Effector memory CD4-positive, alpha-beta T cell (primary cell): ENCODE measurements at regions not wholly inside any gene's neighbourhood (a gene's known extent, or its start where the extent isn't known, plus 50 kb on each side); places are given as distances from the start of the nearest gene placed in this dataset.
"Not testable (repeated sequence)": the region's sequence is repeated elsewhere in the genome, so short reads cannot be mapped to it uniquely, and the experiment has no call there.

Source experiments
- DNase-seq, 3 donors: peaks; one replicate each; pipeline ENCODE4 v3.0.0-alpha.2; 2020
- H3K27ac ChIP-seq: 2 replicates; pipeline ENCODE4 v1.7.0; 2013; ENCODE audit warnings: mild to moderate bottlenecking, low read length, moderate library complexity; ENCODE audit not compliant: insufficient read depth, poor library complexity, severe bottlenecking
- H3K27me3 ChIP-seq: replicated peaks from 2 replicates; pipeline ENCODE4 v1.7.0; 2013; ENCODE audit warnings: mild to moderate bottlenecking, low read length; ENCODE audit not compliant: insufficient read depth, control insufficient read depth, poor library complexity, severe bottlenecking
- H3K36me3 ChIP-seq: 2 replicates; pipeline ENCODE4 v1.7.0; 2013; ENCODE audit warnings: mild to moderate bottlenecking, low read length, moderate library complexity; ENCODE audit not compliant: control insufficient read depth, insufficient read depth
- H3K4me1 ChIP-seq: 2 replicates; pipeline ENCODE4 v1.7.0; 2013; ENCODE audit warnings: low read length, mild to moderate bottlenecking; ENCODE audit not compliant: control insufficient read depth, insufficient read depth, poor library complexity, severe bottlenecking
- H3K4me3 ChIP-seq: 2 replicates; pipeline ENCODE4 v1.7.0; 2013; ENCODE audit warnings: low read length, low read depth, mild to moderate bottlenecking; ENCODE audit not compliant: insufficient read depth, poor library complexity, severe bottlenecking
- H3K9me3 ChIP-seq: 2 replicates; pipeline ENCODE4 v1.7.0; 2013; ENCODE audit warnings: mild to moderate bottlenecking, low read length, moderate library complexity; ENCODE audit not compliant: control insufficient read depth

DNA sequence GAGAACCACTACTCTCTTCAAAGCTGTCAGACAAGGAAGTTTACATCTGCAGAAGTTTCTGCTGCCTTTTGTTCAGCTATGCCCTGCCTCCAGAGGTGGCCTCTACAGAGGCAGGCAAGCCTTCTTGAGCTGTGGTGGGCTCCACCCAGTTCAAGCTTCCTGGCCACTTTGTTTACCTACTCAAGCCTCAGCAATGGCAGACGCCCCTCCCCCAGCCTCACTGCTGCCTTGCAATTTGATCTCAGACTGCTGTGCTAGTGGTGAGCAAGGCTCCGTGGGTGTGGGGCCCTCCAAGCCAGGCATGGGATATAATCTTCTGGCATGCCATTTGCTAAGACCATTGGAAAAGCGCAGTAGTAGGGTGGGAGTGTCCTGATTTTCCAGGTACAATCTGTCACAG is 144.0 kb downstream of the CCNG2 start:
- DNase-seq, H3K9me3 ChIP-seq, H3K27me3 ChIP-seq, H3K27ac ChIP-seq, H3K36me3 ChIP-seq, H3K4me3 ChIP-seq, H3K4me1 ChIP-seq: not testable (repeated sequence)

DNA sequence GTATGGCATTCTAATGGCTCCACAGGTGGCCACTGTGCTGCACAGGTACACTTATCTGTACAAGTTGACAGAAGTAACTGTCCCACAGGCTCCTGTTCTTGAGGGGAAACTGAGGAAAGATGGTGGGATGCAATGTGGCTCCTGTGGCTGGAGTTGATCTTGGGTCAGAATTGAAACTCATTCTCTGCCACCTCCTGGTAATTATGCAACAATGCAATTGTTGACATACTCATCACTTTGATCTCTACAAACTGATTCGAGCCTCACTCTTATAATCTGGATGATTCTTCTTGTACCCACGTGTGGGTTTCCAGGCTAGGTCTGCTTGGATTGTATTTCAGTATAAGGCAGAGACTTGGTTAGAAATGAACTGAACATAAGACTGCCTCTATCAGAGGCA is 148.8 kb downstream of the CCNG2 start:
- H3K27me3 ChIP-seq, result no peaks in the 10 kb centered on the region
- H3K4me3 ChIP-seq, result no peak overlapping the region
- H3K9me3 ChIP-seq, result no peaks in the 10 kb centered on the region
- no peaks in the 10 kb centered on the region for H3K36me3 ChIP-seq
- no peaks in the 10 kb centered on the region for H3K4me1 ChIP-seq
- no peak for DNase-seq
- H3K27ac ChIP-seq, result no peak overlapping the region

DNA sequence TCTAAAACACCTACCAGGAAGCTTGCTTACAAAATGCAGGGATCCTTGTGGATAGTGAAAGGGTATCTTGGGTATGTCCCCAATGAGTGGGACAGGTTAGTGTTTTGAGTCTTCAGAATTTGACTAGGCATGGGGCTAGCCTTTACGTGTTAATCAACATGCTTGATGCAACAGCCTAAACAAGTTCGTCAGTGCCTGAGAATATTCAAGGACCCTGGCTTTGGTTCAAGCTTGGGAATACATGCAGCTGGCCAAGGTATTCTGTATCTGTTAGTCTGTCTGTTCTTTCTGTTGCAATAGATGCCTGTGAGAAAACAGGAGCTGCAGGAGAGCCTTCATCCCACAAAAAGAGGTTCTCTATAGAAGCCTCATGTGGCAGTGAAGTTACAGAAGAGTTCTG is 149.5 kb downstream of the CCNG2 start:
- H3K4me1 ChIP-seq, result no peaks in the 10 kb centered on the region
- H3K9me3 ChIP-seq, result no peaks in the 10 kb centered on the region
- no peak overlapping the region for H3K27ac ChIP-seq
- no peak for DNase-seq
- no peaks in the 10 kb centered on the region for H3K27me3 ChIP-seq
- H3K36me3 ChIP-seq, result no peaks in the 10 kb centered on the region
- no peak overlapping the region for H3K4me3 ChIP-seq

DNA sequence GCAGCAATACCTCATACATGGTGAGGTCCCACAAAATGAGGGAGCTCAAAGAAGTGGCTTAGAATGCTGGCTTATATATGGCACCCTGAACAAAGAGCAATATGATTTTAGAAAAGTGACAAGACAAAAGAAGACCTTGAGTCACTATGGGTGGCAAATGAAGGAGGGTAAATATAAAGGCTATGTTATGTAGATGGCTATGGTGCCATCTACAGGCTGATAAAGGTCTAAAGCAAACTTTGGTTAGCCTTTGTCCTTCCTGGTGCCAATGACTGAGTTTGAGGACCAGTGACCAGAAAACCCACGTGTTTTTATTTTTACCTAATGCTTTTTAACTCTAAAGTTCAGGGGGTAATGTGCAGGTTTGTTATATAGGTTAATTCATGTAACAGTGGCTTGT is 151.8 kb downstream of the CCNG2 start:
- H3K27ac ChIP-seq, result no peak overlapping the region
- no peak overlapping the region for H3K4me3 ChIP-seq
- no peaks in the 10 kb centered on the region for H3K9me3 ChIP-seq
- DNase-seq, result no peak
- no peaks in the 10 kb centered on the region for H3K27me3 ChIP-seq
- no peaks in the 10 kb centered on the region for H3K4me1 ChIP-seq
- no peaks in the 10 kb centered on the region for H3K36me3 ChIP-seq

DNA sequence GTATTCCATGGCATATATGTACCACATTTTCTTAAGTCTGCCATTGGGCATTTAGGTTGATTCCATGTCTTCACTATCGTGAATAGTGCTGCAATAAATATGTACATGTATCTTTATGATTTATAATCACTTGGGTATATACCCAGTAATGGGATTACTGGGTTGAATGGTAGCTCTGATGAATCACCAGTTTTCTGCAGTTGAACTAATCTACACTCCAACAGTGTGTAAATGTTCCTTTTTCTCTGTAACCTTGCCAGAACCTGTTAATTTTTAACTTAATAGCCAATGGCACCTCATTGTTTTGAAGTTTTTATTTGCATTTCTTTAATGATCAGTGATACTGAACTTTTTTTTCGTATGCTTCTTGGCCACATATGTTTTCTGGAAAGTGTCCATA is 152.5 kb downstream of the CCNG2 start:
- Histone ChIP-seq H3K4me3 (no peak overlapping the region), H3K36me3 (no peaks in the 10 kb centered on the region), H3K4me1 (no peaks in the 10 kb centered on the region), H3K27me3 (no peaks in the 10 kb centered on the region), H3K9me3 (no peaks in the 10 kb centered on the region), H3K27ac (no peak overlapping the region)
- no peak for DNase-seq

DNA sequence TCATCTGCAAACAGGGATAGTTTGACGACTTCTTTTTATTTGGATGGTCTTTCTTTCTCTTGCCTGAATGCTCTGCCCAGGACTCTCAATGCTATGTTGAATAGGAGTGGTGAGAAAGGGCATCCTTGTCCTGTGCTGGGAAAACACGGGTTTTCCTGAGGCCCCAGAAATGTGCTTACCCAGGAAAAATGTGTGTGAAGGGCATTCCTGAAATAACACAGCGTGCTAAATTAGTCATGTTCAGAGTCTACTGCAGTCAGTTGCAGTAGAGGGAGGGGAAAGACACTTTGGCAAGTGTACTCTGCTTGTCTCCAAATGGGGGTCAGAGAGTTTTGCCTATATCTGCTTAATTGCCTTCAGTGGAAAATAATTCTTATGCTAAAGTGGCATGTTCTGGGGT is 153.9 kb downstream of the CCNG2 start:
- no peak overlapping the region for H3K27ac ChIP-seq
- H3K4me1 ChIP-seq, result no peaks in the 10 kb centered on the region
- no peak for DNase-seq
- H3K4me3 ChIP-seq, result no peak overlapping the region
- no peaks in the 10 kb centered on the region for H3K9me3 ChIP-seq
- no peaks in the 10 kb centered on the region for H3K36me3 ChIP-seq
- H3K27me3 ChIP-seq, result no peaks in the 10 kb centered on the region

DNA sequence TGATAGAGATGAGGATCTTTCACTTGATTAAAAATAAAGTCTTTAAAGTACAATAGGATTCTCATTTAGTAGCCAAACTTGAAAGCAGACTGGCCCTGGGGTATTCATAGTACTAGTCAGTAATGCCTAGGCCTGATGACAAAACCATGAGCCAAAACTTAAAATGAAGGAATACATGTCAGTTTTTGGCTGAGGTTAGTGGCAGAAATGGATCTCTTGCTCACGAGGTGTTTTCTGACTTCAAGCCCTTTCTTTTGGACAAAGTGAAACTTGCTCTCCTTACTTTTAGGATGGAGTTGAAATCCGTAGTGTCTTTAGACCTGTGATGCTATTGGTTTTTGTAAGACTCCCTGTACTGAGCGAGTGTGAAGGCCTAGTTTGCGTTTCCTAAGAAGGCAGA is 157.7 kb downstream of the CCNG2 start:
- no peaks in the 10 kb centered on the region for H3K4me1 ChIP-seq
- no peak overlapping the region for H3K4me3 ChIP-seq
- no peak overlapping the region for H3K27ac ChIP-seq
- DNase-seq, result no peak
- no peaks in the 10 kb centered on the region for H3K27me3 ChIP-seq
- H3K36me3 ChIP-seq, result no peaks in the 10 kb centered on the region
- H3K9me3 ChIP-seq, result no peaks in the 10 kb centered on the region

DNA sequence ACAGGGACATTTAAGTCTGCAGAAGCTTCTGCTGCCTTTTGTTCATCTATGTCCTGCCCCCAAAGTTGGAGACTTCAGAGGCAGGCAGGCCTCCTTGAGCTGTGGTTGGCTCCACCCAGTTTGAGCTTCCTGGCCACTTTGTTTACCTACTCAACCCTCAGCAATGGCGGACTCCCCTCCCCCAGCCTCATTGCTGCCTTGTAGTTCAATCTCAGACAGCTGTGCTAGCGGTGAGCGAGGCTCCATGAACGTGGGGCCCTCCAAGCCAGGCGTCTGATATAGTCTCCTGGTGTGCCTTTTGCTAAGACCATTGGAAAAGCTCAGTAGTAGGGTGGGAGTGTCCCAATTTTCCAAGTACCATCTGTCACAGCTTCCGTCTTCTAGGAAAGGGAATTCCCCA is 170.1 kb downstream of the CCNG2 start:
- Histone ChIP-seq H3K36me3 (no peaks in the 10 kb centered on the region), H3K27me3 (no peaks in the 10 kb centered on the region), H3K4me1 (no peaks in the 10 kb centered on the region), H3K27ac (no peak overlapping the region), H3K4me3 (no peak overlapping the region), H3K9me3 (peaks cover 1% of the 10 kb centered on the region)
- no peak for DNase-seq

DNA sequence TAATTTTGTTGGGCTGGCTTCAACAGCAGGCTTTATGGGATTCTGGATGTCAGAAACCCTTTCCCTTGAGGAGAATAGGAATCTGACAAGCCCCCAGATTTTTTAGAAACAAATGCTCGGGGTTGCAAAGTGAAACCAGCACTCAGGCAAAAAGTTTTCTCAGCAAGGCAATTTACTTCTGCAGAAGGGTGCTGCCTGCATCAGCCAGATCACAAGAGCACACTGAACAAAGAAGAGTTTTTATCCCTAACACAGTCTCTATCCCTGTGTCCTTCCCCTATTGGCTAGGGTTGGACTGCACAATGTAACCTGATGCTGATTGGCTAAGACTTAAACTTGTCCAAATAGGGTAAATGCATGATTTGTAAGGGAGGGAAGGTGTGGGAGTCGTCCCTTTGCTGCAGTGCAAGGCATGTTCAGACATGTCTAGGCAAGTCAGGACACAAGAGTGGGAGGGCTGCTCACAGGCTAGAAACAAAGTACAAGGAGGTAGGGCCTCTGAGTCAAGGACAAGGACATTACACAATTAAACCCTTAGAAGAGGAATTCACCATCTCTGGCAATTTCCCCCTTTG is 175.8 kb downstream of the CCNG2 start:
- Histone ChIP-seq H3K4me1 (no peaks in the 10 kb centered on the region), H3K9me3 (peaks cover 5% of the 10 kb centered on the region), H3K4me3 (no peak overlapping the region), H3K36me3 (no peaks in the 10 kb centered on the region), H3K27ac (no peak overlapping the region), H3K27me3 (no peaks in the 10 kb centered on the region)
- no peak for DNase-seq

DNA sequence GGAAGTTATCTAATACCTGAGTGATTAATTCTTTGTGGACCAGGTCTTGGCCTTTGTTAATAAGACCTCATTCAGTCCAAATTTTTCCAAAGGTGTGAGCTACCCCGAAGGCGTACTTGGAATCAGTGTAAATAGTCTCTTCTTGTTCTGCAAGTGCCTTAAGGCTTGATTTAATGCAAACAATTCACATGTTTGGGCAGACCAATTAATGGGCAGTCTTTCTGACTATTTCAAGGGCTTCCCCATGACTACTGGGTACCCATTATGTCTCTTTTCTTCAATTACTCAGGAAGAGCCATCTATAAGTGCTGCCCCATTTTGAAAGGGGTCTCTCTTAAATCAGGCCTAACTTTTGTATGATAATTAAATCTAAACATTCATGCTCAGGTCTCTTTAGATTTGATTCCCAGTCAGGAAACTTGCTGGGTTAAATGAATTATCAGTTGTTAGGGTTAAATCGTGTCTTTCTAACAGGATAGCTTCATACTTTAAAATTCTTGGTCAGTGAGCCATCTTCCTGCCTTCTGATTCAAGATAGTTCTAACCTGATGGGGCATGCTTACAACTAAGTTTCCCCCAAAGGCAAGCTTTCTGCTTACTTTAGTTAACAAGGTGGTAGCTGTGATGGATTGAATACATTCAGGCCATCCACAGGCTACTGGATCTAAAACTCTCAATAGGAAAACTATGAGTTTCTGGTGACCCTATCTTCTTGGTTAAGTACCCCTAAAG is 179.6 kb downstream of the CCNG2 start:
- no peak for DNase-seq
- H3K4me3 ChIP-seq, result no peak overlapping the region
- peaks cover 5% of the 10 kb centered on the region for H3K9me3 ChIP-seq
- H3K36me3 ChIP-seq, result no peaks in the 10 kb centered on the region
- H3K27ac ChIP-seq, result no peak overlapping the region
- H3K4me1 ChIP-seq, result no peaks in the 10 kb centered on the region
- no peaks in the 10 kb centered on the region for H3K27me3 ChIP-seq
